GM12878 (cell line): ENCODE measurements at regions not wholly inside any gene's neighbourhood (a gene's known extent, or its start where the extent isn't known, plus 50 kb on each side); places are given as distances from the start of the nearest gene placed in this dataset.

ENCODE experiments used
- CREB1 ChIP-seq: IDR thresholded peaks from 2 replicates; pipeline ENCODE4 v1.6.1; 2012; ENCODE audit warnings: low read depth, mild to moderate bottlenecking, inconsistent platforms
- HCFC1 ChIP-seq: fragments of 150-350 bp; IDR thresholded peaks from 2 replicates; pipeline ENCODE4 v1.6.1; 2014; ENCODE audit warnings: low read length
- HSF1 ChIP-seq: fragments of 150-350 bp; IDR thresholded peaks from 2 replicates; pipeline ENCODE4 v1.6.1; 2014; ENCODE audit warnings: mild to moderate bottlenecking, low read depth, low read length
- IRF5 ChIP-seq: fragments of 450-650 bp; IDR thresholded peaks from 2 replicates; pipeline ENCODE4 v1.6.1; 2017; ENCODE audit warnings: borderline replicate concordance
- RUNX3 ChIP-seq: IDR thresholded peaks from 2 replicates; pipeline ENCODE4 v1.6.1; 2012; ENCODE audit warnings: low read length, inconsistent platforms
- SPI1 ChIP-seq: IDR thresholded peaks from 2 replicates; pipeline ENCODE4 v1.6.1; 2011; ENCODE audit warnings: low read depth, mild to moderate bottlenecking, low read length, moderate library complexity, borderline replicate concordance; ENCODE audit not compliant: insufficient read depth
- SUPT20H ChIP-seq: IDR thresholded peaks from 2 replicates; pipeline ENCODE4 v1.6.1; 2011; ENCODE audit warnings: low read depth, mild to moderate bottlenecking, low read length, moderate library complexity, borderline replicate concordance; ENCODE audit not compliant: control insufficient read depth
- SUZ12 ChIP-seq: fragments of 200-600 bp; sonication (generic); IDR thresholded peaks from one replicate; pipeline ENCODE4 v1.6.1; 2018; ENCODE audit warnings: antibody characterized with exemption, mild to moderate bottlenecking; ENCODE audit not compliant: unreplicated experiment
- TCF7 ChIP-seq: IDR thresholded peaks from 2 replicates; pipeline ENCODE4 v1.6.1; 2014; ENCODE audit warnings: antibody characterized with exemption, borderline replicate concordance
- ZBTB40 ChIP-seq: fragments of 450-650 bp; IDR thresholded peaks from 2 replicates; pipeline ENCODE4 v1.6.1; 2016; ENCODE audit warnings: mild to moderate bottlenecking, moderate library complexity, borderline replicate concordance
- ZNF207 ChIP-seq: fragments of 450-650 bp; IDR thresholded peaks from 2 replicates; pipeline ENCODE4 v1.6.1; 2014; ENCODE audit warnings: antibody characterized with exemption, mild to moderate bottlenecking, borderline replicate concordance

- TF ChIP-seq ZBTB40 (no peak), SUPT20H (no peak), HCFC1 (no peak), SPI1 (no peak), RUNX3 (no peak), CREB1 (no peak), ZNF207 (no peak), HSF1 (no peak), SUZ12 (no peak), TCF7 (no peak), IRF5 (no peak)
Observed at GRCh38 chr20:39132093-39132492, 169.9 kb downstream of the DHX35 start (continued).
